A549 (cell line): ENCODE measurements at regions not wholly inside any gene's neighbourhood (a gene's known extent, or its start where the extent isn't known, plus 50 kb on each side); places are given as distances from the start of the nearest gene placed in this dataset.

Source experiments
- ATAC-seq, 2 experiments: fragments of 200-7000 bp in 1 of 2; fragments of >200 bp in 1 of 2; cut with Nextera tagmentation in 1 of 2; cut with Tn5 transposase in 1 of 2; 3 replicates each; pipeline versions ENCODE4 v1.8.0 to v1.9.1; 2018 to 2020; ENCODE audit warnings: mild to moderate bottlenecking in 1 of 2, moderate library complexity in 1 of 2
- CTCF ChIA-PET: fragments of 300-600 bp; sonication (Branson Sonifier 250); formaldehyde crosslinking; extraction: SDS; loops from one replicate; lab custom pipeline; 2021; ENCODE audit warnings: antibody characterized with exemption, inconsistent platforms; lab: Yijun Ruan, JAX
- POLR2A ChIA-PET: fragments of 350-600 bp; formaldehyde crosslinking; extraction: SDS; loops from one replicate; lab custom pipeline; 2021; ENCODE audit warnings: antibody characterized with exemption, inconsistent platforms; lab: Yijun Ruan, JAX
- DNase-seq, 2 experiments: peaks; one replicate each; pipeline versions ENCODE4 v3.0.0 to v3.0.0-alpha.2; 2011 to 2016; ENCODE audit warnings: low read depth in 1 of 2, low spot score in 1 of 2
- FAIRE-seq: peaks from 2 replicates; lab custom pipeline; 2011; peaks lifted over from hg19 to GRCh38; lab: Jason Lieb, UNC
- H3K27ac ChIP-seq, 2 experiments: fragments of >200 bp; sonication (Bioruptor Twin); formaldehyde crosslinking; 3 replicates each; pipeline ENCODE4 v1.5.1; 2016 to 2017
- H3K4me1 ChIP-seq: fragments of >200 bp; sonication (Bioruptor Twin); formaldehyde crosslinking; 3 replicates; pipeline ENCODE4 v1.6.1; 2016
- H3K4me2 ChIP-seq: fragments of >200 bp; sonication (Bioruptor Twin); formaldehyde crosslinking; 3 replicates; pipeline ENCODE4 v1.6.1; 2016
- H3K4me3 ChIP-seq: fragments of >200 bp; sonication (Bioruptor Twin); formaldehyde crosslinking; 3 replicates; pipeline ENCODE4 v1.5.1; 2016
- H3K9me3 ChIP-seq: fragments of >200 bp; sonication (Bioruptor Twin); formaldehyde crosslinking; 3 replicates; pipeline ENCODE4 v1.6.1; 2016
- ATOH8 ChIP-seq: fragments of 250-450 bp; sonication (Bioruptor Pico); IDR thresholded peaks from 2 replicates; pipeline ENCODE4 v1.5.0; 2020; ENCODE audit warnings: low read depth, mild to moderate bottlenecking, moderate library complexity
- BCL3 ChIP-seq: fragments of >200 bp; sonication (Bioruptor Twin); formaldehyde crosslinking; IDR thresholded peaks from 3 replicates; pipeline ENCODE4 v1.6.1; 2016
- CHD2 ChIP-seq: fragments of 150-350 bp; IDR thresholded peaks from 2 replicates; pipeline ENCODE4 v1.6.1; 2014; ENCODE audit warnings: low read length; ENCODE audit not compliant: partially characterized antibody
- CHD4 ChIP-seq: fragments of 200-600 bp; sonication (generic); IDR thresholded peaks from 2 replicates; pipeline ENCODE4 v1.6.1; 2016; ENCODE audit warnings: antibody characterized with exemption, mild to moderate bottlenecking, borderline replicate concordance
- FOXS1 ChIP-seq: fragments of 250-450 bp; sonication (Bioruptor Pico); IDR thresholded peaks from 2 replicates; pipeline ENCODE4 v1.5.0; 2020; ENCODE audit warnings: mild to moderate bottlenecking, moderate library complexity
- GATA3 ChIP-seq: IDR thresholded peaks from 2 replicates; pipeline ENCODE4 v1.6.1; 2012; ENCODE audit warnings: borderline replicate concordance
- HDAC2 ChIP-seq: fragments of 200-600 bp; sonication (generic); IDR thresholded peaks from 2 replicates; pipeline ENCODE4 v1.6.1; 2016
- HES2 ChIP-seq: fragments of >200 bp; sonication (Bioruptor Twin); formaldehyde crosslinking; IDR thresholded peaks from 2 replicates; pipeline ENCODE4 v1.6.1; 2016
- HEYL ChIP-seq: fragments of 250-450 bp; sonication (Bioruptor Pico); IDR thresholded peaks from 2 replicates; pipeline ENCODE4 v1.8.0; 2021; ENCODE audit warnings: mild to moderate bottlenecking, moderate library complexity
- HMGXB4 ChIP-seq: fragments of 250-450 bp; sonication (Bioruptor Pico); IDR thresholded peaks from 2 replicates; pipeline ENCODE4 v1.5.0; 2021; ENCODE audit warnings: mild to moderate bottlenecking, moderate library complexity, borderline replicate concordance
- HOXA7 ChIP-seq: fragments of 250-450 bp; sonication (Bioruptor Pico); IDR thresholded peaks from 2 replicates; pipeline ENCODE4 v1.5.0; 2020; ENCODE audit warnings: mild to moderate bottlenecking, moderate library complexity
- HOXB13 ChIP-seq: fragments of 250-450 bp; sonication (Bioruptor Pico); IDR thresholded peaks from 2 replicates; pipeline ENCODE4 v1.5.0; 2020; ENCODE audit warnings: low read depth, mild to moderate bottlenecking, moderate library complexity
- JUN ChIP-seq, 2 experiments: fragments of >200 bp; sonication (Bioruptor Twin); formaldehyde crosslinking; IDR thresholded peaks; 2 replicates in 1 of 2; 3 replicates in 1 of 2; pipeline ENCODE4 v1.6.1; 2016 to 2017
- KDM5A ChIP-seq: fragments of 200-600 bp; sonication (generic); IDR thresholded peaks from 2 replicates; pipeline ENCODE4 v1.6.1; 2016; ENCODE audit warnings: antibody characterized with exemption, mild to moderate bottlenecking
- MAFK ChIP-seq: fragments of 450-650 bp; IDR thresholded peaks from 2 replicates; pipeline ENCODE4 v1.6.1; 2014; ENCODE audit not compliant: partially characterized antibody
- RCOR1 ChIP-seq: fragments of 150-350 bp; IDR thresholded peaks from 2 replicates; pipeline ENCODE4 v1.6.1; 2014; ENCODE audit warnings: antibody characterized with exemption, low read length, low read depth
- SREBF2 ChIP-seq: fragments of 450-650 bp; IDR thresholded peaks from 2 replicates; pipeline ENCODE4 v1.6.1; 2014; ENCODE audit warnings: mild to moderate bottlenecking, moderate library complexity
- USF2 ChIP-seq: fragments of 450-650 bp; IDR thresholded peaks from 2 replicates; pipeline ENCODE4 v1.6.1; 2014; ENCODE audit warnings: antibody characterized with exemption
- ZNF302 ChIP-seq: fragments of 250-450 bp; sonication (Bioruptor Pico); IDR thresholded peaks from 2 replicates; pipeline ENCODE4 v1.9.0; 2021; ENCODE audit warnings: inconsistent platforms, mild to moderate bottlenecking, moderate library complexity
- ZSCAN20 ChIP-seq: fragments of 250-450 bp; sonication (Bioruptor Pico); IDR thresholded peaks from 2 replicates; pipeline ENCODE4 v1.8.0; 2022; ENCODE audit warnings: mild to moderate bottlenecking, moderate library complexity
- WGBS: methylation state at CpG from one replicate; pipeline ENCODE4 v1.1.6; 2017; ENCODE audit errors: missing lambda C conversion rate; 5-methylcytosine and 5-hydroxymethylcytosine counted together

DNA sequence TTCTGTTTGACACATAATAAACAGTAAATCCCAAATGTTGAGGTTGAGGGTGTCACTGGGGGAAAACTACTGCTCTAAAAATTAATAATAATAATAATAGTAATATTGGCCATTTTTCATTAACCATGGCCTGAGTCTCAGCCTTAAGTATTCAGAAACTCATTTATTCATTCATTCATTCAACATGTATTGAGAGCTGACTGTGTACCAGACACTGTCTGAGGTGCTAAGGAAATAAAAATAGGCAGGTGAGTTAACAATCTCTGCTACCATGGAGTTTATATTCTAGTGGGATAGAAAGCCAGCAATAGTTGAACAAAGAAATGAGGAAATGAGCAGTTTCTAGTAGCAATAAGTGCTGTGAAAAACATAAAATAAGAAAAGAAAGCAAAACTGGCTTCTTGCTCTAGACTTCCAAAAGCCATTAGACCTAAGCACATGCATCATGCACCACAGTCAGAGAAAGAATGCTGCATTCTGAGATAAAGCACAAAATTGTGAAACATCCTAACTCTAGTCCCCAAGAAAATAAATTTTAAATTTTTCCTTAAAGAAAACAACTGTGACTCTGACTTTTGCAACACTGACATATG lies 278.7 kb downstream of the RCHY1 start (continued):
- no peak for TF ChIP-seq RCOR1

GRCh38 chr4:75232546-75232945 lies 281.7 kb downstream of the RCHY1 start:
- CTCF ChIA-PET: no interaction called here
- WGBS: 9% methylated on average over 3 of the region's 3 CpGs

More at GRCh38 chr4:75232546-75232945, 281.7 kb downstream of the RCHY1 start:
- no peaks in the 10 kb centered on the region for H3K9me3 ChIP-seq
- ATAC-seq (no peak), DNase-seq (no peak), FAIRE-seq (no peak)
- no peak overlapping the region for H3K4me2 ChIP-seq
- H3K4me3 ChIP-seq: no peak overlapping the region
- no peaks in the 10 kb centered on the region for H3K4me1 ChIP-seq
- TF ChIP-seq ZSCAN20 (CRISPR knock-in tag) (no peak), CHD2 (no peak), MAFK (no peak), RCOR1 (no peak), GATA3 (no peak), HOXB13 (no peak), KDM5A (no peak), CHD4 (no peak), ZNF302 (no peak), HMGXB4 (CRISPR knock-in tag) (no peak), HOXA7 (CRISPR knock-in tag) (no peak), BCL3 (no peak), JUN (IDR thresholded peaks at IDR 0.05) (no peak), FOXS1 (no peak), HDAC2 (no peak), USF2 (no peak), HES2 (no peak), ATOH8 (CRISPR knock-in tag) (no peak), HEYL (CRISPR knock-in tag) (no peak), SREBF2 (no peak)
- POLR2A ChIA-PET: no interaction called here
- no peak overlapping the region for H3K27ac ChIP-seq
